ENCODE measurements at regions not wholly inside any gene's neighbourhood (a gene's known extent, or its start where the extent isn't known, plus 50 kb on each side); places are given as distances from the start of the nearest gene placed in this dataset.

GRCh38 chr6:115583290-115583689 is 477.4 kb downstream of the FRK start:
- no peak for TF ChIP-seq CTCF (IDR thresholded peaks at IDR 0.05)
- TF ChIP-seq POLR2A (IDR thresholded peaks at IDR 0.05), result no peak
- TF ChIP-seq POLR2AphosphoS5 (IDR thresholded peaks at IDR 0.05), result no peak
